Thyroid gland (tissue), 4 donors: ENCODE measurements at regions not wholly inside any gene's neighbourhood (a gene's known extent, or its start where the extent isn't known, plus 50 kb on each side); places are given as distances from the start of the nearest gene placed in this dataset.

Experiments
- DNase-seq, 2 donors: peaks; one replicate each; pipeline ENCODE4 v3.0.0-alpha.2; 2019
- H3K27ac ChIP-seq, 3 donors: fragments of 200-600 bp; sonication (generic); 1 replicate in 2 of 3; 2 replicates in 1 of 3; pipeline ENCODE4 v1.5.1; 2016 to 2019; ENCODE audit warnings: mild to moderate bottlenecking in 1 of 3, moderate library complexity in 1 of 3
- H3K27me3 ChIP-seq: fragments of 200-600 bp; sonication (generic); one replicate; pipeline ENCODE4 v1.5.1; 2019
- H3K36me3 ChIP-seq, 2 donors: fragments of 200-600 bp; sonication (generic); one replicate each; pipeline ENCODE4 v1.5.1; 2016 to 2019
- H3K4me1 ChIP-seq, 2 donors: fragments of 200-600 bp; sonication (generic); one replicate each; pipeline ENCODE4 v1.5.1; 2017 to 2019
- H3K4me3 ChIP-seq, 3 donors: fragments of 200-600 bp; sonication (generic); replicated peaks in 1 of 3; 1 replicate in 2 of 3; 2 replicates in 1 of 3; pipeline ENCODE4 v1.5.1; 2016; ENCODE audit warnings: mild to moderate bottlenecking in 1 of 3
- H3K9me3 ChIP-seq: fragments of 200-600 bp; sonication (generic); one replicate; pipeline ENCODE4 v1.5.1; 2017
- POLR2A ChIP-seq, 2 donors: fragments of 450-650 bp; IDR thresholded peaks; one replicate each; pipeline ENCODE4 v1.6.1; 2017; ENCODE audit warnings: antibody characterized with exemption in 2 of 2, mild to moderate bottlenecking in 2 of 2, moderate library complexity in 1 of 2
- WGBS, 2 donors: methylation state at CpG; one replicate each; pipeline ENCODE4 v1.1.5; 2017; 5-methylcytosine and 5-hydroxymethylcytosine counted together
- intact Hi-C: fragments of 100-400 bp; cut with DNase I; formaldehyde crosslinking; loops from one replicate; pipeline ENCODE4 v1.15.1; 2023
- TF ChIP-seq, protein P1 (sequence below), 6 experiments: fragments of 200-600 bp in 3 of 6; fragments of 450-650 bp in 3 of 6; sonication (generic) in 3 of 6; IDR thresholded peaks; one replicate each; pipeline ENCODE4 v1.5.1; 2016 to 2019; ENCODE audit warnings: antibody characterized with exemption in 6 of 6, mild to moderate bottlenecking in 2 of 6, inconsistent platforms in 1 of 6, moderate library complexity in 1 of 6

- Histone ChIP-seq H3K4me3 (no peak overlapping the region), H3K9me3 (no peaks in the 10 kb centered on the region), H3K27me3 (no peaks in the 10 kb centered on the region), H3K27ac (no peak overlapping the region), H3K4me1 (no peaks in the 10 kb centered on the region), H3K36me3 (no peaks in the 10 kb centered on the region)
- no peak for DNase-seq
- intact Hi-C loops: no loop called here
- TF ChIP-seq, protein P1, sequence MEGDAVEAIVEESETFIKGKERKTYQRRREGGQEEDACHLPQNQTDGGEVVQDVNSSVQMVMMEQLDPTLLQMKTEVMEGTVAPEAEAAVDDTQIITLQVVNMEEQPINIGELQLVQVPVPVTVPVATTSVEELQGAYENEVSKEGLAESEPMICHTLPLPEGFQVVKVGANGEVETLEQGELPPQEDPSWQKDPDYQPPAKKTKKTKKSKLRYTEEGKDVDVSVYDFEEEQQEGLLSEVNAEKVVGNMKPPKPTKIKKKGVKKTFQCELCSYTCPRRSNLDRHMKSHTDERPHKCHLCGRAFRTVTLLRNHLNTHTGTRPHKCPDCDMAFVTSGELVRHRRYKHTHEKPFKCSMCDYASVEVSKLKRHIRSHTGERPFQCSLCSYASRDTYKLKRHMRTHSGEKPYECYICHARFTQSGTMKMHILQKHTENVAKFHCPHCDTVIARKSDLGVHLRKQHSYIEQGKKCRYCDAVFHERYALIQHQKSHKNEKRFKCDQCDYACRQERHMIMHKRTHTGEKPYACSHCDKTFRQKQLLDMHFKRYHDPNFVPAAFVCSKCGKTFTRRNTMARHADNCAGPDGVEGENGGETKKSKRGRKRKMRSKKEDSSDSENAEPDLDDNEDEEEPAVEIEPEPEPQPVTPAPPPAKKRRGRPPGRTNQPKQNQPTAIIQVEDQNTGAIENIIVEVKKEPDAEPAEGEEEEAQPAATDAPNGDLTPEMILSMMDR (IDR thresholded peaks at IDR 0.05): no peak
- TF ChIP-seq POLR2A (IDR thresholded peaks at IDR 0.05): no peak
Observed at GRCh38 chr7:13541326-13541725, 448.1 kb downstream of the ETV1 start.

- TF ChIP-seq POLR2A (IDR thresholded peaks at IDR 0.05): no peak
- TF ChIP-seq, protein P1 (IDR thresholded peaks at IDR 0.05): no peak
- no peak for DNase-seq
- H3K9me3 ChIP-seq: no peaks in the 10 kb centered on the region
- H3K4me3 ChIP-seq: no peak overlapping the region
- no peaks in the 10 kb centered on the region for H3K36me3 ChIP-seq
- 91% methylated on average over 4 of the region's 4 CpGs for WGBS, 2 donors
- intact Hi-C loops: no loop called here
- H3K4me1 ChIP-seq: no peaks in the 10 kb centered on the region
- no peak overlapping the region for H3K27ac ChIP-seq
- H3K27me3 ChIP-seq: no peaks in the 10 kb centered on the region
Observed at GRCh38 chr7:13542451-13542850, 447.0 kb downstream of the ETV1 start.

DNA sequence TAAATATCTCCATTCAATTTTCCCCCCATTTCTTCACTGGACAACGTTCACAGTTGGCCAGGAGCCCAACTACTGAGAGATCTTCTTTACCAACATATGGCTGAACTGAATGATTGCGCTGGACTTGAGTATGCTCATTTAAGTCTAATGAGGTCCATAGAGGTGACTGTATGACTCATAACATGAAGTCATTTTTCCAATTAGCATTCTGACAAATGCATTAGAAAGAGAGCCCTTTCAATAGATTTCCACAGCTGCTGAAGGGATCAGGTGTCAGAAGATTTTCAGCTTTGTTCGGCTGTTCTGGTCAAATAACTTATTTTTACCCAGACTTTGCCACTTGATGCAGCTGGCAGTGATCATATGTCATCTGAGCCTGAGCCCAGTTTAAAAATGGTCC is 438.0 kb downstream of the ETV1 start:
- H3K27ac ChIP-seq: no peak overlapping the region
- 79 to 80% methylated on average over 3 of the region's 3 CpGs for WGBS, 2 donors
- H3K4me3 ChIP-seq: no peak overlapping the region
- no peaks in the 10 kb centered on the region for H3K9me3 ChIP-seq
- no peaks in the 10 kb centered on the region for H3K4me1 ChIP-seq
- DNase-seq: no peak
- TF ChIP-seq, protein P1 (IDR thresholded peaks at IDR 0.05): no peak
- H3K27me3 ChIP-seq: no peaks in the 10 kb centered on the region
- intact Hi-C loops: no loop called here
- H3K36me3 ChIP-seq: no peaks in the 10 kb centered on the region

DNA sequence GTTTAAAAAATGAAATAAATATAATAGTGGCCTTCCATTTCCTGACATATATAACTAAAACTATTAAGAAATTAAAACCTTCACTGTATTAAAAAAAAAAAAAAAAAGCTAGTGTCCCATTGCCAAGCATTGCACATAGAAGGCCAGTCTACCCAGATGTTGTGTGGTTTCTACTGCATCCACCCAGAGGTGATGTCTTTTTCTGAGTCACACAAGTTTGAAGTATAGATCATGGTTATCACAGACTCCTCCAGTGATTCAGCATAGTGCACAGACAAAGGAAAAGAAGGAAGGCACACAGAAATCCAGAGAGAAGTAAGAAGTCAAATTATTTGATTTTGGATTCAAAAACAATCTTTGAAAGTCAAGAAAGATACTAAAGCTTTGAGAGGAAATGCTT is 429.0 kb downstream of the ETV1 start:
- Histone ChIP-seq H3K27ac (no peak overlapping the region), H3K9me3 (no peaks in the 10 kb centered on the region), H3K27me3 (no peaks in the 10 kb centered on the region), H3K4me1 (no peaks in the 10 kb centered on the region), H3K36me3 (no peaks in the 10 kb centered on the region), H3K4me3 (no peak overlapping the region)
- no peak for DNase-seq
- intact Hi-C loops: no loop called here
- TF ChIP-seq POLR2A (IDR thresholded peaks at IDR 0.05): no peak
- TF ChIP-seq, protein P1 (IDR thresholded peaks at IDR 0.05): no peak

GRCh38 chr7:13563257-13563656 is 426.2 kb downstream of the ETV1 start:
- Histone ChIP-seq H3K27me3 (no peaks in the 10 kb centered on the region), H3K4me1 (no peaks in the 10 kb centered on the region), H3K36me3 (no peaks in the 10 kb centered on the region), H3K27ac (no peak overlapping the region), H3K4me3 (no peak overlapping the region), H3K9me3 (no peaks in the 10 kb centered on the region)
- TF ChIP-seq, protein P1 (IDR thresholded peaks at IDR 0.05): no peak
- TF ChIP-seq POLR2A (IDR thresholded peaks at IDR 0.05): no peak
- WGBS, 2 donors: 85 to 91% methylated on average over 3 of the region's 3 CpGs
- intact Hi-C loops: no loop called here
- DNase-seq: no peak
